Mesenchymal stem cell (in vitro differentiated cells and primary cell): ENCODE measurements at regions not wholly inside any gene's neighbourhood (a gene's known extent, or its start where the extent isn't known, plus 50 kb on each side); places are given as distances from the start of the nearest gene placed in this dataset.
"Not testable (repeated sequence)": the region's sequence is repeated elsewhere in the genome, so short reads cannot be mapped to it uniquely, and the experiment has no call there.

Experiments used
- DNase-seq: peaks from one replicate; pipeline ENCODE4 v3.0.0-alpha.2; 2013
- H2AFZ ChIP-seq: one replicate; pipeline ENCODE4 v1.6.1; 2013; ENCODE audit warnings: low read depth, mild to moderate bottlenecking, control low read depth, inconsistent platforms, low read length, moderate library complexity
- H2AK5ac ChIP-seq: 2 replicates; pipeline ENCODE4 v1.6.1; 2013; ENCODE audit warnings: low read length, moderate library complexity, mild to moderate bottlenecking, inconsistent platforms; ENCODE audit not compliant: severe bottlenecking
- H2BK120ac ChIP-seq: one replicate; pipeline ENCODE4 v1.6.1; 2013; ENCODE audit warnings: low read depth, mild to moderate bottlenecking, inconsistent platforms, low read length, moderate library complexity
- H2BK12ac ChIP-seq, 2 experiments: one replicate each; pipeline ENCODE4 v1.6.1; 2013; ENCODE audit warnings: inconsistent platforms in 2 of 2, low read length in 2 of 2, mild to moderate bottlenecking in 2 of 2, moderate library complexity in 2 of 2, control low read depth in 1 of 2
- H2BK15ac ChIP-seq: one replicate; pipeline ENCODE4 v1.6.1; 2013; ENCODE audit warnings: mild to moderate bottlenecking, low read depth, inconsistent platforms; ENCODE audit not compliant: poor library complexity, severe bottlenecking
- H2BK5ac ChIP-seq: 2 replicates; pipeline ENCODE4 v1.6.1; 2013; ENCODE audit warnings: low read depth, mild to moderate bottlenecking, low read length, control low read depth, inconsistent platforms; ENCODE audit not compliant: poor library complexity, severe bottlenecking
- H3K14ac ChIP-seq, 2 experiments: one replicate each; pipeline ENCODE4 v1.6.1; 2013; ENCODE audit warnings: inconsistent platforms in 2 of 2, low read length in 2 of 2, control low read depth in 1 of 2, mild to moderate bottlenecking in 1 of 2, moderate library complexity in 1 of 2
- H3K18ac ChIP-seq, 2 experiments: one replicate each; pipeline ENCODE4 v1.6.1; 2013; ENCODE audit warnings: inconsistent platforms in 2 of 2, low read length in 2 of 2, control low read depth in 1 of 2, low read depth in 1 of 2, mild to moderate bottlenecking in 1 of 2
- H3K23ac ChIP-seq, 2 experiments: one replicate each; pipeline ENCODE4 v1.6.1; 2013; ENCODE audit warnings: inconsistent platforms in 2 of 2, low read length in 2 of 2, mild to moderate bottlenecking in 2 of 2, moderate library complexity in 2 of 2, control low read depth in 1 of 2
- H3K27ac ChIP-seq: 2 replicates; pipeline ENCODE4 v1.5.1; 2013; ENCODE audit warnings: mild to moderate bottlenecking, moderate library complexity, low read length, control low read depth, inconsistent platforms; ENCODE audit not compliant: poor library complexity, severe bottlenecking
- H3K27me3 ChIP-seq, 2 experiments: 2 replicates each; pipeline versions ENCODE4 v1.6.1 to v1.7.0; 2013; ENCODE audit warnings: low read length in 2 of 2, mild to moderate bottlenecking in 2 of 2, moderate library complexity in 2 of 2, control low read depth in 1 of 2, inconsistent platforms in 1 of 2; ENCODE audit not compliant: control insufficient read depth in 1 of 2, insufficient read depth in 1 of 2
- H3K36me3 ChIP-seq, 2 experiments: 2 replicates each; pipeline versions ENCODE4 v1.6.1 to v1.7.0; 2013; ENCODE audit warnings: low read length in 2 of 2, control low read depth in 1 of 2, inconsistent platforms in 1 of 2, low read depth in 1 of 2, mild to moderate bottlenecking in 1 of 2; ENCODE audit not compliant: insufficient read depth in 2 of 2, control insufficient read depth in 1 of 2
- H3K4ac ChIP-seq, 2 experiments: one replicate each; pipeline ENCODE4 v1.6.1; 2013; ENCODE audit warnings: inconsistent platforms in 2 of 2, low read length in 2 of 2, mild to moderate bottlenecking in 2 of 2, moderate library complexity in 2 of 2, control low read depth in 1 of 2, low read depth in 1 of 2
- H3K4me1 ChIP-seq: 2 replicates; pipeline ENCODE4 v1.6.1; 2013; ENCODE audit warnings: low read depth, low read length, control low read depth; ENCODE audit not compliant: control insufficient read depth, insufficient read depth
- H3K4me2 ChIP-seq: 2 replicates; pipeline ENCODE4 v1.6.1; 2013; ENCODE audit warnings: low read length, mild to moderate bottlenecking, inconsistent platforms; ENCODE audit not compliant: poor library complexity, severe bottlenecking
- H3K4me3 ChIP-seq, 2 experiments: 2 replicates each; pipeline versions ENCODE4 v1.5.1 to v1.7.0; 2013; ENCODE audit warnings: low read length in 2 of 2, mild to moderate bottlenecking in 2 of 2, control low read depth in 1 of 2, low read depth in 1 of 2; ENCODE audit not compliant: insufficient read depth in 1 of 2
- H3K79me1 ChIP-seq: replicated peaks from 2 replicates; pipeline ENCODE4 v1.6.1; 2013; ENCODE audit warnings: mild to moderate bottlenecking, control low read depth, low read length, inconsistent platforms; ENCODE audit not compliant: poor library complexity, severe bottlenecking
- H3K9ac ChIP-seq: 2 replicates; pipeline ENCODE4 v1.7.0; 2013; ENCODE audit warnings: mild to moderate bottlenecking, low read length, moderate library complexity
- H3K9me3 ChIP-seq: 2 replicates; pipeline ENCODE4 v1.7.0; 2013; ENCODE audit warnings: mild to moderate bottlenecking, low read length; ENCODE audit not compliant: control insufficient read depth
- H4K8ac ChIP-seq: one replicate; pipeline ENCODE4 v1.6.1; 2013; ENCODE audit warnings: inconsistent platforms, mild to moderate bottlenecking, low read length, moderate library complexity
- H4K91ac ChIP-seq: one replicate; pipeline ENCODE4 v1.6.1; 2013; ENCODE audit warnings: mild to moderate bottlenecking, low read length, inconsistent platforms
- WGBS: methylation state at CpG from one replicate; pipeline ENCODE4 v1.1.7; 2013; ENCODE audit warnings: mixed read lengths; 5-methylcytosine and 5-hydroxymethylcytosine counted together

DNA sequence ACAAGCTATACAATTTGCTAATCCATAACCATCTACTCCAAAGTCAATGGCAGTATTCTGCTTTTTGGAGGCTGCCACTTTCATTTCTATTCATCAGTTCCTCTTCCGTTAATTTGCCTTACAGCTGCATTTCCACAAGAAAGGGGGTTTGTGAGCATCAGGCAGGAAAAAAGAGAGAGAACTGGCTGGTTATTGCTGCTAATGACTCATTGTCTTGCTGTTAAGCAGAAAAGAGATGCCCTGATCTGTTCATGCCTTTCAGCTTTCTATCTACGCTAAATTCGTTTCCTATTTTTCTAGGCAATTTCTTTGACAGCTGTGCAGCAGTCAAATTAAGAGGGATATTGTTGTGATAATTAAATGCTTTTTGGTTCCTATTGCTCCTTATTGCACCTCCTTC, 65.9 kb upstream of the GNAQ start:
- no peak overlapping the region for H4K91ac ChIP-seq
- DNase-seq = no peak
- H4K8ac ChIP-seq = no peak overlapping the region
- no peak overlapping the region for H2BK120ac ChIP-seq
- no peak overlapping the region for H3K23ac ChIP-seq
- H3K4me1 ChIP-seq = no peaks in the 10 kb centered on the region
- H2BK12ac ChIP-seq = no peak overlapping the region
- no peaks in the 10 kb centered on the region for H3K9me3 ChIP-seq
- H3K79me1 ChIP-seq = no peaks in the 10 kb centered on the region
- no peak overlapping the region for H3K4me2 ChIP-seq
- no peak overlapping the region for H3K4me3 ChIP-seq
- no peak overlapping the region for H3K4ac ChIP-seq
- H3K14ac ChIP-seq = no peak overlapping the region
- 84% methylated on average over 3 of the region's 3 CpGs for WGBS
- peaks cover 3 to 10% of the 10 kb centered on the region in 2 experiments for H3K27me3 ChIP-seq
- H2AFZ ChIP-seq = no peak overlapping the region
- no peak overlapping the region for H2AK5ac ChIP-seq
- no peak overlapping the region for H3K18ac ChIP-seq
- no peak overlapping the region for H3K9ac ChIP-seq
- H3K36me3 ChIP-seq = no peaks in the 10 kb centered on the region
- no peak overlapping the region for H2BK5ac ChIP-seq
- no peak overlapping the region for H2BK15ac ChIP-seq
- no peak overlapping the region for H3K27ac ChIP-seq

DNA sequence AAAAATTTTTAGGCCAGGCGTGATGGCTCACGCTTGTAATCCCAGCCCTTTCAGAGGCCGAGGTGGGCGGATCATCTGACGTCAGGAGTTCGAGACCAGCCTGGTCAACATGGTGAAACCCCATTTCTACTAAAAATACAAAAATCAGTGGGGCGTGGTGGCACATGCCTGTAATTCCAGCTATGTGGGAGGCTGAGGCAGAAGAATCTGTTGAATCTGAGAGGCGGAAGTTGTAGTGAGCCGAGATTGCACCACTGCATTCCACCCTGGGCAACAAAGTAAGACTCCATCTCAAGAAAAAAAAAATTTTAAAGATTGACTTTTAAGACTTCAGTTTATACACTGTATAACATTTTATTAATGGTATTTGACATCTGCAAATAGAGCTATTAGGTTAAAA, 60.1 kb upstream of the GNAQ start:
- H3K4me3 ChIP-seq = no peak overlapping the region
- H3K79me1 ChIP-seq = no peaks in the 10 kb centered on the region
- no peak overlapping the region for H3K4ac ChIP-seq
- no peak overlapping the region for H4K8ac ChIP-seq
- H2AFZ ChIP-seq = no peak overlapping the region
- no peak overlapping the region for H2BK5ac ChIP-seq
- no peaks in the 10 kb centered on the region for H3K9me3 ChIP-seq
- no peak overlapping the region for H2BK120ac ChIP-seq
- no peak overlapping the region for H4K91ac ChIP-seq
- no peaks in the 10 kb centered on the region for H3K36me3 ChIP-seq
- no peaks in the 10 kb centered on the region for H3K4me1 ChIP-seq
- peaks cover 0 to 2% of the 10 kb centered on the region in 2 experiments for H3K27me3 ChIP-seq
- no peak overlapping the region for H3K14ac ChIP-seq
- no peak overlapping the region for H3K18ac ChIP-seq
- H2BK15ac ChIP-seq = no peak overlapping the region
- H3K27ac ChIP-seq = no peak overlapping the region
- H3K4me2 ChIP-seq = no peak overlapping the region
- H2BK12ac ChIP-seq = no peak overlapping the region
- DNase-seq = no peak
- WGBS = 98% methylated on average over 3 of the region's 9 CpGs
- H2AK5ac ChIP-seq = no peak overlapping the region
- no peak overlapping the region for H3K23ac ChIP-seq
- no peak overlapping the region for H3K9ac ChIP-seq

DNA sequence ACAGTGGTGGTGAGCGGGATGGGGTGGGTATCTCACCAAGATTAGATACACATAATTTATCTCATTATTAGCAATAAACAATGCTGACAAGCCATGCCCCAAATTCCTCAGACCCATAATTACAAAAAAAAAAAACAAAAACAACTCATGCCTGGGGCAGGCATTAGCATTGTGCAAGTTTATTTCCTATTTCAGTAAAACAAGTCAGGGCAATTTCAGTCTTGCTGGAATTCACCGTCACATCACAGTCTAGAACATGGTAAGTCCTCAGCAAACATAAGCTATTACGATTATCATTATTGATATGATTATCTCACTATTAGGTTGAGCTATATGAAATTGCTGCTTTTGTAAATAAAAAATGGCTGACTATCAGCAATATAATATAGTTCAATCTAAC, 57.5 kb upstream of the GNAQ start:
- Histone ChIP-seq H4K8ac (no peak overlapping the region), H3K27ac (no peak overlapping the region), H3K23ac (no peak overlapping the region), H3K79me1 (no peaks in the 10 kb centered on the region), H3K18ac (no peak overlapping the region), H3K27me3 (no peaks in the 10 kb centered on the region), H3K36me3 (no peaks in the 10 kb centered on the region), H2BK5ac (no peak overlapping the region), H3K4me1 (no peaks in the 10 kb centered on the region), H3K9ac (no peak overlapping the region), H3K4me3 (no peak overlapping the region), H3K4me2 (no peak overlapping the region), H2BK12ac (no peak overlapping the region), H3K4ac (no peak overlapping the region), H2AK5ac (no peak overlapping the region), H2BK120ac (no peak overlapping the region), H3K14ac (no peak overlapping the region), H2AFZ (no peak overlapping the region), H4K91ac (no peak overlapping the region), H3K9me3 (no peaks in the 10 kb centered on the region), H2BK15ac (no peak overlapping the region)
- no CpG with 5 or more reads among the region's 3 CpGs for WGBS
- no peak for DNase-seq

- not testable (repeated sequence) for H4K8ac ChIP-seq, H3K4me2 ChIP-seq, H3K4me1 ChIP-seq, H2BK12ac ChIP-seq, H3K36me3 ChIP-seq, H2AK5ac ChIP-seq, H3K9me3 ChIP-seq, H3K27me3 ChIP-seq, H3K18ac ChIP-seq, H2BK5ac ChIP-seq, H3K14ac ChIP-seq, H3K79me1 ChIP-seq, H3K27ac ChIP-seq, H2BK120ac ChIP-seq, H2BK15ac ChIP-seq, H3K4me3 ChIP-seq, H3K9ac ChIP-seq, H3K4ac ChIP-seq, H2AFZ ChIP-seq, H3K23ac ChIP-seq, DNase-seq, H4K91ac ChIP-seq
- no CpG with 5 or more reads among the region's 1 CpG for WGBS
Measured at GRCh38 chr9:78088190-78088589, 56.6 kb upstream of the GNAQ start.
